ENCODE measurements at regions not wholly inside any gene's neighbourhood (a gene's known extent, or its start where the extent isn't known, plus 50 kb on each side); places are given as distances from the start of the nearest gene placed in this dataset.

GRCh38 chr22:27057717-27058116, 400.3 kb downstream of the MIAT start:
- DNase-seq (no peak), ATAC-seq (ENCODE audit: low read depth in 2 of 2) (no peak)
- no peak overlapping the region for H3K4me3 Mint-ChIP-seq
- peaks cover 24 to 47% (median 38%) of the 10 kb centered on the region in 3 donors for H3K27me3 Mint-ChIP-seq
- peaks cover 0 to 5% (median 0%) of the 10 kb centered on the region in 7 donors for H3K9me3 Mint-ChIP-seq
- H3K27ac Mint-ChIP-seq: no peak overlapping the region
- H3K36me3 Mint-ChIP-seq: no peaks in the 10 kb centered on the region
- no peaks in the 10 kb centered on the region for H3K4me1 Mint-ChIP-seq

- DNase-seq (no peak), ATAC-seq (ENCODE audit: low read depth in 2 of 2) (no peak)
- peaks cover 30 to 45% (median 41%) of the 10 kb centered on the region in 3 donors for H3K27me3 Mint-ChIP-seq
- peaks cover 0 to 3% (median 0%) of the 10 kb centered on the region in 3 donors for H3K4me1 Mint-ChIP-seq
- no peak overlapping the region for H3K4me3 Mint-ChIP-seq
- no peak overlapping the region for H3K27ac Mint-ChIP-seq
- no peaks in the 10 kb centered on the region for H3K36me3 Mint-ChIP-seq
- peaks cover 0 to 5% (median 0%) of the 10 kb centered on the region in 7 donors for H3K9me3 Mint-ChIP-seq
These were observed 402.8 kb downstream of the MIAT start for GRCh38 chr22:27060190-27060589.

GRCh38 chr22:27062910-27063309, 405.5 kb downstream of the MIAT start:
- Mint-ChIP-seq H3K9me3 (peaks cover 0 to 5% (median 0%) of the 10 kb centered on the region in 7 donors), H3K36me3 (no peaks in the 10 kb centered on the region), H3K4me1 (peaks cover 0 to 3% (median 0%) of the 10 kb centered on the region in 3 donors), H3K27ac (no peak overlapping the region), H3K4me3 (no peak overlapping the region), H3K27me3 (peaks cover 37 to 49% (median 46%) of the 10 kb centered on the region in 3 donors)
- DNase-seq: no peak
- ATAC-seq (ENCODE audit: low read depth in 2 of 2): no peak

DNA sequence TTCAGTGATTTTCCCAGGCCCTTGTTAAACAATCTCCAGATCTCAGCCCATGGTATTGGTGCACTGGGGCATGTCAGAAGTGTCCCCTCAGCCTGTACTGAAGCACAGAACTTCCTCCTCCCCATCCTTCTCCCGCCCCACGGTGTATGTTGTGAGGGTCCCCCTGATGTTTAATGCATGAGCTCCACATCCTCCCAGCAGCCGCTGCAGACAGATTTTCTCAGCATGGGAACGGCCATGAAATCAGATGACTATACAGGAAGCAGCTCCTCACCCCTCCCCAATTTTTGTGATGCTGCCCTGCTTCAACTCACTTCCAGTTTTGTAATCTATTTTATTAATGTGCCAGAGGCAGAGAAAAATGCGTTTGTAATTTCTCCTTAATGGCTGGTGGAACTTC, 406.0 kb downstream of the MIAT start:
- DNase-seq: no peak
- H3K4me3 Mint-ChIP-seq: no peak overlapping the region
- ATAC-seq (ENCODE audit: low read depth in 2 of 2): no peak
- peaks cover 0 to 3% (median 0%) of the 10 kb centered on the region in 3 donors for H3K4me1 Mint-ChIP-seq
- no peaks in the 10 kb centered on the region for H3K36me3 Mint-ChIP-seq
- peaks cover 37 to 54% (median 49%) of the 10 kb centered on the region in 3 donors for H3K27me3 Mint-ChIP-seq
- H3K9me3 Mint-ChIP-seq: peaks cover 0 to 5% (median 0%) of the 10 kb centered on the region in 7 donors
- no peak overlapping the region for H3K27ac Mint-ChIP-seq

GRCh38 chr22:27063841-27064240, 406.5 kb downstream of the MIAT start:
- no peak overlapping the region for H3K4me3 Mint-ChIP-seq
- ATAC-seq (ENCODE audit: low read depth in 2 of 2): no peak
- H3K4me1 Mint-ChIP-seq: peaks cover 0 to 3% (median 0%) of the 10 kb centered on the region in 3 donors
- peaks cover 0 to 5% (median 0%) of the 10 kb centered on the region in 7 donors for H3K9me3 Mint-ChIP-seq
- H3K36me3 Mint-ChIP-seq: no peaks in the 10 kb centered on the region
- no peak overlapping the region for H3K27ac Mint-ChIP-seq
- no peak for DNase-seq
- H3K27me3 Mint-ChIP-seq: peaks cover 37 to 57% (median 49%) of the 10 kb centered on the region in 3 donors

- peaks cover 37 to 61% (median 49%) of the 10 kb centered on the region in 3 donors for H3K27me3 Mint-ChIP-seq
- H3K4me3 Mint-ChIP-seq: no peak overlapping the region
- H3K4me1 Mint-ChIP-seq: peaks cover 0 to 3% (median 0%) of the 10 kb centered on the region in 3 donors
- H3K36me3 Mint-ChIP-seq: no peaks in the 10 kb centered on the region
- no peak for ATAC-seq (ENCODE audit: low read depth in 2 of 2)
- H3K27ac Mint-ChIP-seq: no peak overlapping the region
- no peak for DNase-seq
- H3K9me3 Mint-ChIP-seq: peaks cover 0 to 5% (median 0%) of the 10 kb centered on the region in 7 donors
These were observed 407.0 kb downstream of the MIAT start for GRCh38 chr22:27064386-27064785.

GRCh38 chr22:27065279-27065678, 407.9 kb downstream of the MIAT start:
- Mint-ChIP-seq H3K27me3 (peaks cover 38 to 68% (median 57%) of the 10 kb centered on the region in 3 donors), H3K9me3 (peaks cover 0 to 5% (median 2%) of the 10 kb centered on the region in 7 donors), H3K36me3 (no peaks in the 10 kb centered on the region), H3K4me3 (no peak overlapping the region), H3K27ac (no peak overlapping the region), H3K4me1 (peaks cover 0 to 3% (median 0%) of the 10 kb centered on the region in 3 donors)
- DNase-seq: no peak
- ATAC-seq (ENCODE audit: low read depth in 2 of 2): no peak

DNA sequence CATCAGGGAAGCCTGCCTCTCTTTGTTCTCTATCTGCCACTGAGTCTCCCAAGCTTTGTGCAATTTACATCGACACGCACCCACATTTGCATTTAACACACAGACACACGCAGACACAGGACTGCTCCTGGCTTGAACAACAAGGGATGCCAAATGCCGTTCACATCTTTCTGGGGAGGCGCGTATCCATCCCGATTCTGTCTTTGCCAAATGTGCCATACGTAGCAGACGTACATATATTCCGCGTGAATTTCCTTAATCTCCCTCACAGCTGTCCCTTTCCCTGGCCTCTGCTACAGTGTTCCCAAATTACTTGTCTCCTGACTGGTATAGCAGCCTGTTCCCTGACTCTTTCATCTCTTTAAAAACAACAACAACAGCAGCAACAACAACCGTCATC, 409.5 kb downstream of the MIAT start:
- no peak overlapping the region for H3K4me3 Mint-ChIP-seq
- no peak overlapping the region for H3K27ac Mint-ChIP-seq
- ATAC-seq (ENCODE audit: low read depth in 2 of 2): no peak
- H3K27me3 Mint-ChIP-seq: peaks cover 49 to 81% (median 70%) of the 10 kb centered on the region in 3 donors
- peaks cover 0 to 10% (median 5%) of the 10 kb centered on the region in 7 donors for H3K9me3 Mint-ChIP-seq
- H3K36me3 Mint-ChIP-seq: no peaks in the 10 kb centered on the region
- peaks cover 0 to 3% (median 0%) of the 10 kb centered on the region in 3 donors for H3K4me1 Mint-ChIP-seq
- no peak for DNase-seq

GRCh38 chr22:27068121-27068520, 410.7 kb downstream of the MIAT start:
- H3K27me3 Mint-ChIP-seq: peaks cover 40 to 69% (median 61%) of the 10 kb centered on the region in 3 donors
- ATAC-seq (ENCODE audit: low read depth in 2 of 2) (no peak), DNase-seq (no peak)
- H3K4me1 Mint-ChIP-seq: peaks cover 0 to 3% (median 0%) of the 10 kb centered on the region in 3 donors
- no peak overlapping the region for H3K4me3 Mint-ChIP-seq
- peaks cover 0 to 8% (median 6%) of the 10 kb centered on the region in 7 donors for H3K9me3 Mint-ChIP-seq
- no peak overlapping the region for H3K27ac Mint-ChIP-seq
- H3K36me3 Mint-ChIP-seq: no peaks in the 10 kb centered on the region

DNA sequence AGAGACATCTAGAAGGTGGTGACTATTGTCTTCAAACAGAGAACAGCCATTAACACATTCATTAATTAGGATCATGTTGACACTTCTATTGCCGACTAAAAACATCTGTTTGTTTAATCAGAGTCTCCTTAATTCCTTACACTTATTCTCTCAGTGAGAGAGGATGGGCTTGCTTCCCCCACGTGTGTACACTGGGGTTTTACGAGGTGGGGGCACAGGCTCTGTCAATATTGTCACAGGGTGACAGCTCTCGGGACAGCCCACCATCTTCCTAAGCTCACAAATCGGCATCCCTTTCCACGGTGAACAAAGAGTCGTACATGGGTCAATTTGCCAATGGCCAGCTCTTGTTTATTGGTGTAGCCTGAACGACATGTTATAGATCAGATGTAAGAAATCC, 413.2 kb downstream of the MIAT start:
- peaks cover 0 to 17% (median 9%) of the 10 kb centered on the region in 7 donors for H3K9me3 Mint-ChIP-seq
- peaks cover 43 to 75% (median 74%) of the 10 kb centered on the region in 3 donors for H3K27me3 Mint-ChIP-seq
- peaks cover 0 to 8% (median 0%) of the 10 kb centered on the region in 3 donors for H3K4me1 Mint-ChIP-seq
- ATAC-seq (ENCODE audit: low read depth in 2 of 2) (no peak), DNase-seq (no peak)
- no peak overlapping the region for H3K4me3 Mint-ChIP-seq
- H3K36me3 Mint-ChIP-seq: peaks cover 0 to 8% of the 10 kb centered on the region in 2 donors
- no peak overlapping the region for H3K27ac Mint-ChIP-seq

GRCh38 chr22:27073601-27074425, 416.4 kb downstream of the MIAT start:
- ATAC-seq (ENCODE audit: low read depth in 2 of 2) (no peak), DNase-seq (no peak)
- H3K4me3 Mint-ChIP-seq: no peak overlapping the region
- peaks cover 7 to 21% (median 13%) of the 10 kb centered on the region in 7 donors for H3K9me3 Mint-ChIP-seq
- H3K4me1 Mint-ChIP-seq: peaks cover 0 to 17% (median 3%) of the 10 kb centered on the region in 3 donors
- peaks cover 51 to 73% (median 67%) of the 10 kb centered on the region in 3 donors for H3K27me3 Mint-ChIP-seq
- H3K36me3 Mint-ChIP-seq: peaks cover 0 to 14% of the 10 kb centered on the region in 2 donors
- H3K27ac Mint-ChIP-seq: no peak overlapping the region

DNA sequence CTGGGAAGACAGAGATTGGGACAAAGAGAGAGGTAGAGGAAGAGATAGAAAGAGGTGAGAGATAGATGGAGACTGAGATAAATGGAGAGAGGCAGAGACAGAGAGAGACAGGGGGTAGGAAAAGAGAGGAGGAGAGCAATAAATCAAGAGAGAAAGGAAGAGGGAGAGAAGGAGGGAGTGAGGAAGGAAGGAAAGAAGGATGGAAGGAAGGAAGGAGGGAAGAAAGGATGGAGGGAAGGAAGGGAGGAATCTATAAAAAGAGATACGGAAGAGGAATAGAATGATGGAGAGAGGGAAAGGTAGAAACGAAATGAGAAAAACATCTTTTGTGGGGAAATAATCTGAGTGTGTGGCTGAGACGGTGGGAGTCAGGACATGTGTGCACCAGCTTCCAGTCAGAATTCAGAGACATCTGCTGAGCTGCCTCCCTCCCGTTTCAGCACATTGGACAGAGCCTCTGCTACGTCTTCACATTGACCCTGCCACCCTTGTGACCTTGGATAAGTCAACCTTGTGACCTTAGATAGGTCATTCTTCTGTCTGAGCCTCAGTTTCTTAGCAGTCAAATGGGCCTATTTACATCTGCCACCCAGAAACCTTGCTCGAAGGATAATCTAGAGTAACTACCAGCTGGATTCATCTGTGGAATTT, 417.8 kb downstream of the MIAT start:
- H3K27ac Mint-ChIP-seq: no peak overlapping the region
- H3K27me3 Mint-ChIP-seq: peaks cover 52 to 70% (median 62%) of the 10 kb centered on the region in 3 donors
- peaks cover 7 to 22% (median 13%) of the 10 kb centered on the region in 7 donors for H3K9me3 Mint-ChIP-seq
- H3K4me1 Mint-ChIP-seq: peaks cover 0 to 17% (median 3%) of the 10 kb centered on the region in 3 donors
- H3K36me3 Mint-ChIP-seq: peaks cover 0 to 14% of the 10 kb centered on the region in 2 donors
- DNase-seq: no peak
- peak overlapping the region in 1 of 8 donors; percentile 25 for H3K4me3 Mint-ChIP-seq
- no peak for ATAC-seq (ENCODE audit: low read depth in 2 of 2)

DNA sequence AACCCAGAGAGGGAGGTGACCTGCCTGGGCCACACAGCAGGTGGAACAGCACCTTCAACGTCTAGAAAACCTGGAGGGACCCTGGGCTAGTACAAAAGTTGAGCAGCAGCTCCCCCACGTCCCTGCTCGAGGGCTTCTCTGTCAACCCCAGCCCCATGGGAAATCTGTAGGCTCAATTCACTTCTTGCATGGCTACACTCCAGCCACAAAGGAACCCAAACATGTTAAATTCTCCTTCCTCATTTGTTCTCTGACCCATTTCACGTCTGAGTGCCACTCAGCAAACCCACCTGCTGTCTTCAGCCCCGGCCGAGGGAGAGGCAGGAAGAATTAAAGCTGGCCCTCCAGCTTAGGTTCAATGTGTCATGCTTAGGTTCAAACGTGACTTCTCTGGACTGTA, 418.5 kb downstream of the MIAT start:
- H3K36me3 Mint-ChIP-seq: peaks cover 0 to 14% of the 10 kb centered on the region in 2 donors
- peaks cover 7 to 22% (median 13%) of the 10 kb centered on the region in 7 donors for H3K9me3 Mint-ChIP-seq
- DNase-seq (no peak), ATAC-seq (ENCODE audit: low read depth in 2 of 2) (no peak)
- H3K4me1 Mint-ChIP-seq: peaks cover 0 to 17% (median 3%) of the 10 kb centered on the region in 3 donors
- peaks cover 50 to 70% (median 62%) of the 10 kb centered on the region in 3 donors for H3K27me3 Mint-ChIP-seq
- peak overlapping the region in 1 of 8 donors; percentile 28 for H3K4me3 Mint-ChIP-seq
- H3K27ac Mint-ChIP-seq: no peak overlapping the region
